IPS-NIHi11 (cell line): ENCODE measurements at regions not wholly inside any gene's neighbourhood (a gene's known extent, or its start where the extent isn't known, plus 50 kb on each side); places are given as distances from the start of the nearest gene placed in this dataset.
"Not testable (repeated sequence)": the region's sequence is repeated elsewhere in the genome, so short reads cannot be mapped to it uniquely, and the experiment has no call there.

Experiments used
- DNase-seq: peaks from one replicate; pipeline ENCODE4 v3.0.0; 2012; ENCODE audit warnings: mixed read lengths, low spot score

GRCh38 chr1:220942278-220942677, 63.0 kb downstream of the HLX start:
- DNase-seq: no peak

GRCh38 chr1:220942914-220943313, 63.7 kb downstream of the HLX start:
- not testable (repeated sequence) for DNase-seq

- DNase-seq: no peak
Observed at GRCh38 chr1:220943319-220943996, 64.2 kb downstream of the HLX start.

DNA sequence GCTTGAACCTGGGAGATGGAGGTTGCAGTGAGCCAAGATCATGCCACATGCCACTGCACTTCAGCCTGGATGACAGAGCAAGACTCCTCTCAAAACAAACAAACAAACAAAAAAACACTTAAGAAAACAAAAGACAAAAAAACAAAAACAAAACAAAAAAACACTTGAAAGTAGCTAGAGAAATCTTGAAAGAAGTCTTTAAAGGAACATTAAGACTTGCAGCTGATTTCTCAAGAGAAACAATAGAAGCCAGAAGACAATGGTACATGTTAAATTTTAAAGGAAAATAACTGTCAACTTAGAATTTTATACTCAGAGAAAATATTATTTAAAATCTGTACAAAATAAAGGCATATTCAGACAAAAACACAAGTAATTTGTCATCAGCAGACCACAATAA, 71.3 kb downstream of the HLX start:
- no peak for DNase-seq

- DNase-seq: no peak
Observed at GRCh38 chr1:220952961-220953643, 73.9 kb downstream of the HLX start.

DNA sequence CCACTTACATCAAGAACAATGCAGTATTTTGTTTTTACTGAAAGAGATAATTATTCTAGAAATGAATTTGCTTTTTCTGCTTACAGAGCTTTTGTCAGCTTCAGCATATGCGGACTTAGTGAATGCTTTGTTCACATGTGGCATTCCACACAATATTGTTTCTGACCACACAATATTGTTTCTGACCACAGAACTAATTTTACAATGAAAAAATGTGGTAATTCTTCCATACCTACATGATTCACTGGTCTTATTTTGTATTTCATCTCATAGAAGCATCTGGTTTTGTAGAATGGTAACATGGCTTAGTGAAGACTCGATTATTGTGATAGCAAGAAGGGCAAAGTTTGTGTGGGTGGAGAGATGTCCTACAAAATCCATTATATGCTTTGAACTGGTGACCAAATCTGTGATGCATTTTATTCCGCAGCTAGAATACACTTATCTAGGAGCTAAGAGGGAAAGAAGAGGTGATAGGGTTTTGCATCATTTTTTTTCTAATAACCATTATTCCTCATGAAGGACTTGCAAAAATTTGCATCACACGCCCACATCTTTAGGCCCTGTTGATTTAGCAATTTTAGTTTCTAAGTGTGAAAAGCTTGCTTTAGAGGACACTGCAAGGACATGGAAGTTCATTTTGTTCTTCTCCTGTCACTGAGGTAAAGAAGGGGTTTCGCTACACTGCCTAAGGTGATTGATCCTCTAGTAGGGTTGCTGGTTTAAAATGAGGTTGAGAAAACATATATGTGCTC, 75.3 kb downstream of the HLX start:
- no peak for DNase-seq

DNA sequence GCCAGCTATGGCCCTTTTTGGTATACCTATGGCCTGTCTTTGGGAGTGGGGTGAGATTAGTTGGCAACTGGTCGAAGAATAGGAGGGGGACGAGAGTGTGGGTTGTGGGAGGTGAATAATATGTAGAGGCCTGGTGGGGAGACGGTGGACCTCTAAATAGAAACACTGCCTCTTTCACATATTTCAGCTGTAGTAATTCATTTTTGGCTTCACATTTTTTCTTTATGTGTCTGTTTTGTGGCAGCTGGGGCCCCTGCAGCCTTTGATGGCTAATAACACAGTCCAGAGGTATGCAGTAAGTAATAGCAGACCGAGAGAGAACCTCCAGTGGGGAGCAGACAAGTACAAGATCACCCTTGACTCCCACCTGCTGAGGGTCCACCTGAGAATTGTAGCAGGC, 75.9 kb downstream of the HLX start:
- no peak for DNase-seq

- no peak for DNase-seq
Observed at GRCh38 chr1:220956501-220957232, 77.4 kb downstream of the HLX start.

DNA sequence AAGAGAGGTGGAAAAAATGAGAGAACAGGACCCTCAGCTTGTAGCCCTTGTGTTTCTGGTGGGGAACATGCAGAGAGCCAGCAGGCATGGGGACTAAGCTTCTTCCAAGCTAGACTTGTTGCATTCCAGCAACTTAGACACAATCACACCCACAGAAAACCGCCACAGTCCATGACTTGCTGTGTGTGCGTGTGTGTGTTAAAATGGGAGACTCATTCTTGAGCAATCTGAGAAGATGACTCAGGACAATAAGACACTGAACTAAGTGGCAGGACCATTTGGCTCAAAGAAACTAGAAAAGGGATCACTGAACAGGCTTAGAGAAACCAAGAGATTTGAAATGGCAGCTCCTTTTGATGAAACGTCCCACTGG, 78.0 kb downstream of the HLX start:
- DNase-seq: no peak

- no peak for DNase-seq
Observed at GRCh38 chr1:220958234-220958633, 79.0 kb downstream of the HLX start.

GRCh38 chr1:220962031-220962751, 82.9 kb downstream of the HLX start:
- no peak for DNase-seq

- no peak for DNase-seq
Observed at GRCh38 chr1:220966041-220966440, 86.8 kb downstream of the HLX start.

DNA sequence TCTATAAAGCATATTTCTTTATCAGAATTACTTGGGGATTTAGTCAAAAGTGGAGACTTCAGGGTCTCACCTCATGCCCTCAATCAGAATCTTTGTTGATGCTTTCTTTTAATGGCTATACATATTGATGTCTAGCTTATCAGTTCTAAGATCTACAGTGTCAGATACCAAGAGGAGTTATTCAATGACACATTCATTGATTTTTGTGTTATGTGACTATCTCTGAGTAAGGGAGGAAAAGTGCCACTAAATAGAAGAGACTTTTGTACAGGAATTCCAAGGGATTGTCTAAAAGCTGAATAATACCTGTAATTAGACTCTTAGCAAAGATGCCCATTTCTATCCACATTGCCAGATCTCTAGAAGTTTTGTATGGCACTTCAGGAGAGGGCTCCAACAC, 87.2 kb downstream of the HLX start:
- DNase-seq: no peak

DNA sequence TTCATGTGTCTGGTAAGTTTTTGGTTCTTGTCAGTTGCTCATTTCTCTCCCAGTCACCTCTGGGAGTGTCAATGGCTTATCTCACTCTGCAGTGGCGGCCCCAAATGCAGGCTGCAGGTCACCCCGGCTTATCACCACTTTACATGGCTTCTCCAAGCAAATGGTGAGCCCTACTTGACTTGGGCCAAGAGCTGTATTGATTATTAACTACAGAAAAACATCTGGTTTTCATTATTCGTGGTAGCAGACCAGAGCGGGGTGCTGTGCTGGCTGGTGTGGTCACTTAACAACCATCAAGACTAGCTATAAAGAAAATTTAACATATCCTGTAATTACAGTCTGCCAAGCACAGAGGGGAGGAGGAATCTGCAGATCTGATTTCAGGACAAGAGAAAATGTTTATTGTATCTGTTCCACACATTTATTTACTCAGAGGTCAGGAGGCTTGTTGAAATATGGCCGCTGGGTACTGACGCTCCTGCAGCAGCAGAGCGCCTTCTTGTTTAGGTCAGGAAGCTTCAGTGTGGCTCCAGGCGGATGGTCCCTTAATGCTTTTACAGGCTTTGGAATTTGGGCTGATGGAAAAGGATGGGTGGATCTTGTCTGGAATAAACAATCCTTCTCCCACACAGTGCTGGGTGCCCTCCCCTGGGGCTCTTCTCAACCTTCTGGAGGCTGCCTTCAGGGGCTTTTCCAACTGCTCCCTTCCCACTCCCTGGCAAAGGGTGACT, 87.8 kb downstream of the HLX start:
- no peak for DNase-seq

- no peak for DNase-seq
Observed at GRCh38 chr1:220967911-220968310, 88.7 kb downstream of the HLX start.

DNA sequence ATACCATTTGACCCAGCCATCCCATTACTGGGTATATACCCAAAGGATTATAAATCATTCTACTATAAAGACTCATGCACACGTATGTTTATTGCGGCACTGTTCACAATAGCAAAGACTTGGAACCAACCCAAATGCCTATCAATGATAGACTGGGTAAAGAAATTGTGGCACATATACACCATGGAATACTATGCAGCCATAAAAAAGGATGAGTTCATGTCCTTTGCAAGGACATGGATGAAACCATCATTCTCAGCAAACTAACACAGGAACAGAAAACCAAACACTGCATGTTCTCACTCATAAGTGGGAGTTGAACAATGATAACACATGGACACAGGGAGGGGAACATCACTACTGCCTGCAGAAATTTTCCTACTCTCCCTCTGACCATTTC, 90.0 kb downstream of the HLX start:
- DNase-seq: not testable (repeated sequence)

DNA sequence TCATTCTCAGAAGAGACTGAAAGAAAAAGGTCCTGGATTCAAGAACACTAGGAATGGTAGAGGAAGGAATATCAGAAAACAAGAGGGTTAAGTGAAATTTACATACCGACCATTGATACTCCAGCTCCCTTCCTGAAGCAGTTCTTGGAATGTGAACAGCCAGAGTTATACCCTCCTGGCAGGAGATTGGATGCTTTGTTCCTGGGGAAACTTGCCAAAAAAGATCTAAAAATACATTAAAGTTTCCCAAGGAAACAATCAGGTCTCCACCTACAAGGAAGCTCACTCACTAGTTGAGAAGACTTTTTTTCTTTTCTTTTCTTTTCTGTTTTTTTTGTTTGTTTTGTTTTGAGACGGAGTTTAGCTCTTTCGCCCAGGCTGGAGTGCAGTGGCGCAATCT, 91.1 kb downstream of the HLX start:
- DNase-seq: no peak

- DNase-seq: no peak
Observed at GRCh38 chr1:220971221-220971620, 92.0 kb downstream of the HLX start.

DNA sequence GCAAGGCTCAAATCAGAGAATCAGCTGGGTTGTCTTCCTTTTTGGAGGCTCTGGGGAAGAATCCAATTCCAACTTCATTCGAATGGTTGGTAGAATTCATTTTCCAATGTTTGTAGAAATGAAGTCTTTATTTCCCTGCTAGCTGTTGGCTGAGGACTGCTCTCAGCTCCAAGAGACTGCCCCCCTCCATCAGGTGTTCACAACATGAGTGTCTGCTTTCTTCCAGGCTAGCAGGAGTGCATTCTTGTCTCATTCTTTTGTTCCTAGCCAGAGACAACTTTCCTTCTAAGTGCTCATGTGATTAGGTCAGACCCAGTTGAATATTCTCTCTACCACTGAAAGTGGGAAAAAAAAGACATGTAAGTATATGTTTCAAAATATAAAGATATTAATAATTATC, 95.2 kb downstream of the HLX start:
- DNase-seq: peak; percentile 25

DNA sequence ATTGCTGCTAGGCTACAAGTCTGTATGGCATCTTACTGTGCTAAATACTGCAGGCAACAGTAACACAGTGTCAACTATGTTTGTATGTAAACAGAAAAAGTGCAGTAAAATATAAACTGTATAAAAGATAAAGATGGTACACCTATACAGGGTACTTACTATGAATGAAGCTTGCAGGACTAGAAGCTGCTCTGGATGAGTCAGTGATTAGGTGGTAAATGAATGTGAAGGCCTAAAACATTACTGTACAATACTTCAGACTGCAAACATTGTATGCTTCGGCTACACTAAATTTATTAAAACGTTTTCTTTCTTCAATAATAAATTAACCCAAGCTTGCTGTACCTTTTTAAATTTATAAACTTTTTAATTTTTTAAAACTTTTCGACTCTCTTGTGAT, 97.1 kb downstream of the HLX start:
- no peak for DNase-seq

DNA sequence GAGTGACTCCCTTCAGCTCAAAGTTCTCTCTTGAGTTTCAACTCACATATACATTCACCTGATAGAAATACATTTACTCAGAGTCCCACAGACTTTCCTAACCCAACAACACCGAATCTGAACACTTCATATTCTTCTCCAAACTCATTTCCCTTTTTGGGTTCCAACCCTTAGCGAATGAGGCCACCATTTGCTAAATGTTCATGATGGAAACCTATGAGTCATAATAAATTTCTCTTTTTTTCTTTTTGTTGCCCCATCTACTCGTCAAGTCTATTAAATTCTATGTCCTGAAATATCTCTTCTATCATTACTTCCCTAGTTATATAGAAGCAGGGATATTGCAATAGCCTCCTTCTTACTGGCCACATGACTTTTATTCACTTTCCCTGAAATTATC, 100.1 kb downstream of the HLX start:
- no peak for DNase-seq
